ENCODE measurements at regions not wholly inside any gene's neighbourhood (a gene's known extent, or its start where the extent isn't known, plus 50 kb on each side); places are given as distances from the start of the nearest gene placed in this dataset.

DNA sequence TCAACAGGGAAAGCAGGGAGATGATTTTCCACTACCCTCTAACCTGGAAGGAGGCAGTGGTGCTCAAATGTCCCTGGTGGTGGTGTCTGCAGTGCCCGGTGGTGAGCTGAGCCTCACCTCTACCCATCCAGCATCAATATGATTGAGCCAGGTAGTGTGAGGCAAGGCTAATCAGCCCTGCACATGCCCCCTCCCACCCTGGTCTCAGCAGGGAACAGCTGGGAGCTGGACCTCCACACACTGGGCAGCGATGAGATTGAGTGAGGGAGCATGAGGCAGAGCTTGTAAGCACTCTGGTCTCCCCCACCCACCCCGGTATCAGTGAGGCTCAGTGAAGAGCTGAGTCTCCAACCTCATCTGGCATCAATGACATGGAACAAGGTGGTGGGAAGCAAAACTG is 634.3 kb downstream of the PTPRU start:
- DNase-seq = no peak

DNA sequence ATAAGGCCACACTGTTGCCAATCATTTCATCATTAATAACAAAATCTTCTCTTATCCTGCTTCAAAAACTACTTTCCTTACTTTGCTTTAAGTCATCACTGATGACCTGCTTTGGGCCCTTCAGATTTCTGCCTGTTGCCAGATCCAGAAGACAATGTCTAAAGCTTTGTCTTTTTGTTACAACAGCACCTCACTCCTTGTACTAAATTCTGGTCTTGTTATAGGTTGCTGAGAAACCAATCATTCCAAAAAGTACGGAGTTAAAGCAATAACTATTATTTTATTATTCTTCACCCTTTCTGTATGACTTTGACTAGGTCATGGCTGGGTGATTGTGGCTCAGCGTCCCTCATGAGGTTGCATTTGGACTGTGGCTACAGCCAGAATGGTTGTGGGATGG is 633.5 kb downstream of the PTPRU start:
- no peak for DNase-seq

DNA sequence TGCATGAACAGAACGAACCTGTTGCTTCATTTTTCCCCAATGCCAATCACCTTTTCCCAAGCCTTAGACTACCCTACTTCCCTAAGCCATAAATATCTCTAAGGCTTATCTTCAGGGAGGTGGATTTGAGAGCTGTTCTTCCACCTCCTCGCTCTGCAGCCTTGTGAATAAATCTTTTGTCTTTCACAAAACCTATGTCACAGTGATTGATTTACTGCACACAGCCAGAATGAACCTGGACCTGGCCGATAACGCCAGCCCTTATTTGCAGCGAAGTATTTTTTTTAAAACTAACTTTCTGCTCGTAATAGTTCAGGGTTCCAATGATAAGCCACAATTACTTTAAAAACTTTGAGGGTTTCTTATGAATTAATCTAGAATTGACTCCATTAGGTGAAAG is 632.6 kb downstream of the PTPRU start:
- DNase-seq = no peak

DNA sequence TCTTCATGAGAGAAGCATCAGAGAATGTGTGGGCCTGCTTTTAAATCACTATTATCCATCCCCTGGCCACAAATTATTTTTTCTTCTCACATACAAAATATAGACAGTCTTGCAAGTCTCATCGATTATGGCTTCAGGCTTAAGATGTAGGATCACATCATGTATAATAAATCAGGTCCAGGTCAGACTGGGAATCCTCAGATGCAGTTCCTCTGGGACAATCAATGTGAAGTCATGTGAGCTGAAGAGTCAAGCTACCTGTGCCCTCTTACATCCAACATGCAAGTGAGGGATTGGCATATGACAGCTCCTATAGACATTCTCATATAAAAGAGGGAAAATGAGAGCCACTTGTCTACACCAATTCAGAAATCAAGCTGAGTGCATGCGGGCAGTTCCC is 631.8 kb downstream of the PTPRU start:
- no peak for DNase-seq

GRCh38 chr1:29865051-29865450 is 628.7 kb downstream of the PTPRU start:
- no peak for DNase-seq

GRCh38 chr1:29864431-29865022 is 628.2 kb downstream of the PTPRU start:
- no peak for DNase-seq

- DNase-seq = no peak
Observed at GRCh38 chr1:29861922-29862321, 625.6 kb downstream of the PTPRU start.

- no peak for DNase-seq
Observed at GRCh38 chr1:29861446-29861845, 625.1 kb downstream of the PTPRU start.

DNA sequence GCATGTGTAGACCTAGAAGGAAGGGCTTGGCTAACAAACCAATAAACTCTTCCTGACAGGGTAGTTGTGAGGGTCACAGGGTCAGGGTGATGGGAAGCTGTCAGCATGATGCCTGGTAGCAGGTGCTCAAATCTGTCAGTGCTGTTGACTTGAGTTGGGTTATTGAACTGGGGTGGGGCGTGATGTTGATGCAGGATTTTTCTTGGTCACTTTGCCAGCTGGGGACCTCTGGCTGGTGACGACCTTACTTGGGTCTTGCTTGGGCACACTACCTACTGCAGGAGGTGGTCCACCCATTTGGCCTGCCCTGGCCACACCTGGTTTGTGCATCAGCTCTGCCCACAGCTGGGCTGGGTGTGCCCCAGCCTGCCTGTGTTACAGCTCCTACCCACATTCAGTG is 624.4 kb downstream of the PTPRU start:
- DNase-seq = no peak

- no peak for DNase-seq
Observed at GRCh38 chr1:29860056-29860455, 623.7 kb downstream of the PTPRU start.

- no peak for DNase-seq
Observed at GRCh38 chr1:29859126-29859525, 622.8 kb downstream of the PTPRU start.

- DNase-seq = no peak
Observed at GRCh38 chr1:29858646-29859045, 622.3 kb downstream of the PTPRU start.

DNA sequence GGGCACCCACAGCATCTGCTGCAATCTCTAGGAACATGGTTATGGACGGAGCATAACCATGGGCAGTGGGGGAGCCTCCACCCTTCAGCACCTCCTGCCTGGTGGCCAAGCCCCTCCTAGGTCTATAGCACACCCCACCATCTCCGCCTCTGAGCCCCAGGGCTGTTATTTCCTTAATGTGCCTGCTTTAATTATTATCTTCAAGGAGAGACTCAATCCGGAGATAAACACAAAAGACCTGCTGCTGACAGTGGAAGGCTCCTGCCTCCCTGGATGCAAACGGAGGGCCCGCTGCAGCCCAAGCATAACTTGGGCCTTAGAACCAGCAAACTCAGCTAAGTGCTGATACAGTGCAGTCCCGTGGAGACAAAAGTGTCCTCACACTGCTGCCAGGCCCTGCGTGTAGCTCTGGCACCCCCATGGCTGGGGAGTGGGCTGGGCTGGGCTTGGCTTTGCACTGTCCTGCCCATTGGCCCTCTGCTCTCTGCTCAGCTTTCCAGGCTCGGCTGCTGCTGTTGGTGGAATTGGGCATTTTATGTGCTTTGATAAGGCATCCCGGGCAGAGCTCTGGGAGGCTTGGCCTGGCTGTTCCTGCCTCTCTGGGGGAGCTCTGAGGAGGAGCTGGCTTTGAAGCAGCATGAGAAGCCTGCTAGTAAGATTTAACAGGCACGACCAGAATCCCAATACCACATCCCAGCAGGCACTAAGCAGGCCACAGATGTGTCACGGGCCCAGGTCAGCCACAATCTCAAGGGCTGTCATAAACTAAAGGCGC is 620.2 kb downstream of the PTPRU start:
- no peak for DNase-seq

DNA sequence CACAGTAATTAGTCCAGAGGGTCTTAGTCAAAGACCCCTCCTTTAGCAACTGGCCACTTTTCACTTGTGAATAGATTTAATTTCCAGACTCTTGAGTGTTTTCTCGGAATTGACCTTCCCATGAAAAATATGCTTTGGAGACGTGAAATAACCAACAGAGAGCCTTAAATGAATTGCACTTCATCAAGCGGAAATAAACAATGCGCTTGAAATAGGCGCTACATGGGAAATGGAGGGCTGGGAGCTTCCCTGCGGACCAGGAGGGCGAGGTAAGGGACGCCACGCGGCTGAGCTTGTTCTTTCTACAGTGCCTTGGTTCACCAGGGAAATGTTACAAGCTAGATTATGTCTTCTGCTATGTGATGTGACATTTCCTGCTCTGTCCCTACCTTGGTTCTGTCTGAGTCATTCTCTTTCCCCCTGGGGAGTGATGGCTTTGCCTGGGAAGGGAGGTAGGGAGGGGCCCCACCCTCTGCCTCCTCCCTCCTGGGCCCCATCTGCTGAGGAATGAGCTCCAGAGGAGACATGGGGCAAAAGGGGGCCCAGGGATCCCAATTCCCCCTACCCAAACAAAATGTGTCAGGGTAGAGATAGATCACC is 619.3 kb downstream of the PTPRU start:
- no peak for DNase-seq

GRCh38 chr1:29854700-29855276 is 618.5 kb downstream of the PTPRU start:
- no peak for DNase-seq

DNA sequence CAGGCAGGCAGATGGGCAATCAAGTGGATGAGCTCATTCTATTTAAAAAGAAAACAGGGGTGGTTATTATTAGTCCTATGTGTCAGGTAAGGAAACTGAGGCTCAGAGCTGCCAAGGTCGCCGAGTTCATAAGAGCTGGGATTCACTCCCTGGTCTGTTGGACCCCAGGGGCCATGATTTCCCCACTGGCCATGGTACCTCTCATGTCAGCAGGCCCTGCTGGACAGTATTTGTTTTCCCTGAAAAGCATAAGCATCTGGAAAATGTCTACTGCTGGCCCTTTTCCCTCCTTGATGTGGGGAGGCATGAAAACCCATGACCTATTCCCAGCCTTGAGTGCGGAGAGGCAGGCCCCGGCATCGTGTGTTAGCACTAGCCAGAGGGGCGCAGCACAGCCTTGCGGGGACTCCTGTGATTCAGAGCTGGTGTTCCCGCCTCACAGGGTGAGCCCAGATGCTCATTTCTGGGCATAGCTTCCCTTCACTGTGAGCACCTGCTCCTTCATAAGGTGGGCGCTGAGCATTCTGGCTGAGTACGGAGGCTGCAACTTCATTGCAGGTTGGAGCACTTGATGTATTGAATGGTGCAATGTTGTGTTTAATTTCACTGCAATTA is 617.5 kb downstream of the PTPRU start:
- DNase-seq = no peak

- no peak for DNase-seq
Observed at GRCh38 chr1:29852248-29852647, 615.9 kb downstream of the PTPRU start.

GRCh38 chr1:29851691-29852090 is 615.4 kb downstream of the PTPRU start:
- no peak for DNase-seq

DNA sequence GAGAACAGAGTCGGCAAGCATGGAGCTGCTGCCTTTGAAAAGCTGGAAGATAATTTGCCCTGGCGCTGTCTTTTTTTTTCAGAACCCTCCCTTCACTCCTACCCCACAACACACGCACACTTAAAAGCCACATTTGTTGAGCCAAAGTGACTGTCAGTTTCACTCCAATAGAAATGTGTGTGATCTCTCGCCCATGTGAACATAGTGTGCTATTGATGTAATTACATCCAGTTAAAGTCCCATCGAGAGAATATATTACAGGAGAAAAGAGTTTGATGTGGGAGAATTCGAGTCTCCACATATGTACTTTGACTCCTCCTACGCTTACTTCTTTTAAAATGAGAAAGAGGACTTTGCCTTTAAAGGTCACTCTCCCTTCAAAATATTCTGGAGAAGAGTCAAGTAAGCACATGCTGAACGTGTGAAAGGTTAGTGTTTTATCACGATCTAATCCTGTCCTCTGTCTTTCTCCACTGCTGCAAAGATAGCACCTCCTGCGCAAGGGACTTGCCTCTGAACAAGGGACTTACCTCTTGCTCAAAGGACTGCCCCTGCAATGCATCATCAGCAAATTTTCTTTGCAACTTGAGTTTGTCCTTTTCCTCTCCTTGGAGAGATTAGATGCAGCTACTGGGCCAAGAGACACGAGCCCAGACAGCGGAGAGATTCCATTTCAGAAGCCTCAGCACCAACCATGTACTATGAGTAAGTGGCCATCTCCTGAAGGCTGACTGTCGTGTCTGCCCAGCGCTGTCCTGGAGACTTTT is 613.9 kb downstream of the PTPRU start:
- DNase-seq = no peak

- DNase-seq = peak; percentile 17
Observed at GRCh38 chr1:29849038-29849750, 612.9 kb downstream of the PTPRU start.

- DNase-seq = no peak
Observed at GRCh38 chr1:29845910-29846309, 609.6 kb downstream of the PTPRU start.

- no peak for DNase-seq
Observed at GRCh38 chr1:29842130-29842529, 605.8 kb downstream of the PTPRU start.
